ENCODE measurements at regions not wholly inside any gene's neighbourhood (a gene's known extent, or its start where the extent isn't known, plus 50 kb on each side); places are given as distances from the start of the nearest gene placed in this dataset.

GRCh38 chr11:115964091-115964490 is 459.9 kb upstream of the CADM1 start:
- H2BK120ac ChIP-seq (ENCODE audit: low read depth, low read length): no peak overlapping the region
- no peaks in the 10 kb centered on the region for H3K9me3 ChIP-seq (replicated peaks in 1 of 2; ENCODE audit: control insufficient read depth in 2 of 2, insufficient read depth in 1 of 2, low read depth in 1 of 2, low read length in 2 of 2)
- no peaks in the 10 kb centered on the region for H3K27me3 ChIP-seq (ENCODE audit: control insufficient read depth in 3 of 3, insufficient read depth in 3 of 3, low read depth in 1 of 3, low read length in 3 of 3)
- no peak overlapping the region for H2BK15ac ChIP-seq (ENCODE audit: low read length)
- H3K79me1 ChIP-seq (ENCODE audit: low read depth, low read length): no peaks in the 10 kb centered on the region
- H3K23ac ChIP-seq (ENCODE audit: low read depth, low read length, poor library complexity): no peak overlapping the region
- no peak overlapping the region for H3K4me3 ChIP-seq (ENCODE audit: low read length in 2 of 2)
- H2AFZ ChIP-seq (ENCODE audit: low read length): no peak overlapping the region
- H2AK5ac ChIP-seq (ENCODE audit: low read depth, low read length): no peak overlapping the region
- DNase-seq (ENCODE audit: low spot score): no peak
- no peak overlapping the region for H3K4me2 ChIP-seq (ENCODE audit: insufficient read depth, low read length, poor library complexity, severe bottlenecking)
- no peak overlapping the region for H3K27ac ChIP-seq (replicated peaks; ENCODE audit: low read length)
- H4K91ac ChIP-seq (ENCODE audit: low read depth, low read length, poor library complexity): no peak overlapping the region
- H3K14ac ChIP-seq (ENCODE audit: low read length): no peak overlapping the region
- no peak overlapping the region for H4K8ac ChIP-seq (ENCODE audit: low read depth, low read length)
- WGBS, 2 donors (ENCODE audit: extremely low coverage in 2 of 2, insufficient read length in 2 of 2, insufficient replicate concordance in 1 of 2): no CpG with 5 or more reads among the region's 2 CpGs
- no peak overlapping the region for H2BK12ac ChIP-seq (ENCODE audit: low read length)
- no peak overlapping the region for H2BK5ac ChIP-seq (ENCODE audit: low read length)
- no peaks in the 10 kb centered on the region for H3K36me3 ChIP-seq (replicated peaks in 1 of 2; ENCODE audit: control insufficient read depth in 2 of 2, insufficient read depth in 2 of 2, low read length in 2 of 2)
- peaks cover 2 to 11% of the 10 kb centered on the region in 2 donors for H3K4me1 ChIP-seq (ENCODE audit: control insufficient read depth in 2 of 2, insufficient read depth in 1 of 2, low read depth in 1 of 2, low read length in 2 of 2)
- no peak overlapping the region for H3K9ac ChIP-seq (ENCODE audit: low read depth, low read length, poor library complexity)
- H3K4ac ChIP-seq (ENCODE audit: low read length): no peak overlapping the region
- H3K18ac ChIP-seq (ENCODE audit: low read length): no peak overlapping the region

DNA sequence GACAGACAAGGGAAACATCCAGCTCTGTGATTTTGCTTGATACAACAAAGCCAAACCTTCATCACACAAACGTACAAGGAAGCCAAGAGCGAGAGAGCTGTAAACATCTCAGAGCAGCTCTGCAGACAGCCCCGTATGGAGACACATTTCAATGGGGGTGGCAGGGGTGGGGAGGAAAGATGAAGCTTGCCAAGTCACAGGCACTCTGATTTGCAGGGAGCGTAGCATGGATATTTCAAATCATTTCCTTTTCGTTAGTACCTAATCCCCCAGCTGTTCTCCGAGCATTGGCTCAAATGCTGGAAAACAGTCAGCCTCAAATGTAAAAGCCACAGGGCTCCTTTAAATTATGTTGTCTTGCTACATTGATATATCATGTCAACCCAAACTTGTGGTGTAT is 458.9 kb upstream of the CADM1 start:
- H3K23ac ChIP-seq (ENCODE audit: low read depth, low read length, poor library complexity): no peak overlapping the region
- H3K27ac ChIP-seq (replicated peaks; ENCODE audit: low read length): no peak overlapping the region
- no peak overlapping the region for H4K91ac ChIP-seq (ENCODE audit: low read depth, low read length, poor library complexity)
- no peak overlapping the region for H3K4me2 ChIP-seq (ENCODE audit: insufficient read depth, low read length, poor library complexity, severe bottlenecking)
- no peaks in the 10 kb centered on the region for H3K9me3 ChIP-seq (replicated peaks in 1 of 2; ENCODE audit: control insufficient read depth in 2 of 2, insufficient read depth in 1 of 2, low read depth in 1 of 2, low read length in 2 of 2)
- no peak overlapping the region for H3K18ac ChIP-seq (ENCODE audit: low read length)
- no peak overlapping the region for H2BK120ac ChIP-seq (ENCODE audit: low read depth, low read length)
- peaks cover 4 to 12% of the 10 kb centered on the region in 2 donors for H3K4me1 ChIP-seq (ENCODE audit: control insufficient read depth in 2 of 2, insufficient read depth in 1 of 2, low read depth in 1 of 2, low read length in 2 of 2)
- H3K27me3 ChIP-seq (ENCODE audit: control insufficient read depth in 3 of 3, insufficient read depth in 3 of 3, low read depth in 1 of 3, low read length in 3 of 3): no peaks in the 10 kb centered on the region
- no peak for DNase-seq (ENCODE audit: low spot score)
- no peak overlapping the region for H3K9ac ChIP-seq (ENCODE audit: low read depth, low read length, poor library complexity)
- no peak overlapping the region for H4K8ac ChIP-seq (ENCODE audit: low read depth, low read length)
- H2AFZ ChIP-seq (ENCODE audit: low read length): no peak overlapping the region
- H2BK15ac ChIP-seq (ENCODE audit: low read length): no peak overlapping the region
- H3K79me1 ChIP-seq (ENCODE audit: low read depth, low read length): no peaks in the 10 kb centered on the region
- no peak overlapping the region for H3K4me3 ChIP-seq (ENCODE audit: low read length in 2 of 2)
- no peak overlapping the region for H3K14ac ChIP-seq (ENCODE audit: low read length)
- WGBS, 2 donors (ENCODE audit: extremely low coverage in 2 of 2, insufficient read length in 2 of 2, insufficient replicate concordance in 1 of 2): no CpG with 5 or more reads among the region's 6 CpGs
- H2BK5ac ChIP-seq (ENCODE audit: low read length): no peak overlapping the region
- no peak overlapping the region for H2AK5ac ChIP-seq (ENCODE audit: low read depth, low read length)
- H3K4ac ChIP-seq (ENCODE audit: low read length): no peak overlapping the region
- H3K36me3 ChIP-seq (replicated peaks in 1 of 2; ENCODE audit: control insufficient read depth in 2 of 2, insufficient read depth in 2 of 2, low read length in 2 of 2): no peaks in the 10 kb centered on the region
- H2BK12ac ChIP-seq (ENCODE audit: low read length): no peak overlapping the region

GRCh38 chr11:115961159-115962003 is 457.2 kb upstream of the CADM1 start:
- H3K27me3 ChIP-seq (ENCODE audit: control insufficient read depth in 3 of 3, insufficient read depth in 3 of 3, low read depth in 1 of 3, low read length in 3 of 3): no peaks in the 10 kb centered on the region
- H3K23ac ChIP-seq (ENCODE audit: low read depth, low read length, poor library complexity): no peak overlapping the region
- WGBS, 2 donors (ENCODE audit: extremely low coverage in 2 of 2, insufficient read length in 2 of 2, insufficient replicate concordance in 1 of 2): no CpG with 5 or more reads among the region's 11 CpGs
- no peak overlapping the region for H2BK15ac ChIP-seq (ENCODE audit: low read length)
- peak overlapping the region; percentile 5 for H3K18ac ChIP-seq (ENCODE audit: low read length)
- no peak overlapping the region for H3K9ac ChIP-seq (ENCODE audit: low read depth, low read length, poor library complexity)
- no peak overlapping the region for H3K4me2 ChIP-seq (ENCODE audit: insufficient read depth, low read length, poor library complexity, severe bottlenecking)
- no peak for DNase-seq (ENCODE audit: low spot score)
- H3K4me1 ChIP-seq (ENCODE audit: control insufficient read depth in 2 of 2, insufficient read depth in 1 of 2, low read depth in 1 of 2, low read length in 2 of 2): peaks cover 4 to 12% of the 10 kb centered on the region in 2 donors
- no peak overlapping the region for H3K14ac ChIP-seq (ENCODE audit: low read length)
- no peak overlapping the region for H2AFZ ChIP-seq (ENCODE audit: low read length)
- H2BK12ac ChIP-seq (ENCODE audit: low read length): no peak overlapping the region
- H3K79me1 ChIP-seq (ENCODE audit: low read depth, low read length): no peaks in the 10 kb centered on the region
- H4K8ac ChIP-seq (ENCODE audit: low read depth, low read length): no peak overlapping the region
- H3K36me3 ChIP-seq (replicated peaks in 1 of 2; ENCODE audit: control insufficient read depth in 2 of 2, insufficient read depth in 2 of 2, low read length in 2 of 2): no peaks in the 10 kb centered on the region
- no peak overlapping the region for H2BK120ac ChIP-seq (ENCODE audit: low read depth, low read length)
- no peak overlapping the region for H3K4me3 ChIP-seq (ENCODE audit: low read length in 2 of 2)
- no peak overlapping the region for H2BK5ac ChIP-seq (ENCODE audit: low read length)
- no peaks in the 10 kb centered on the region for H3K9me3 ChIP-seq (replicated peaks in 1 of 2; ENCODE audit: control insufficient read depth in 2 of 2, insufficient read depth in 1 of 2, low read depth in 1 of 2, low read length in 2 of 2)
- no peak overlapping the region for H4K91ac ChIP-seq (ENCODE audit: low read depth, low read length, poor library complexity)
- no peak overlapping the region for H3K27ac ChIP-seq (replicated peaks; ENCODE audit: low read length)
- H2AK5ac ChIP-seq (ENCODE audit: low read depth, low read length): no peak overlapping the region
- no peak overlapping the region for H3K4ac ChIP-seq (ENCODE audit: low read length)

DNA sequence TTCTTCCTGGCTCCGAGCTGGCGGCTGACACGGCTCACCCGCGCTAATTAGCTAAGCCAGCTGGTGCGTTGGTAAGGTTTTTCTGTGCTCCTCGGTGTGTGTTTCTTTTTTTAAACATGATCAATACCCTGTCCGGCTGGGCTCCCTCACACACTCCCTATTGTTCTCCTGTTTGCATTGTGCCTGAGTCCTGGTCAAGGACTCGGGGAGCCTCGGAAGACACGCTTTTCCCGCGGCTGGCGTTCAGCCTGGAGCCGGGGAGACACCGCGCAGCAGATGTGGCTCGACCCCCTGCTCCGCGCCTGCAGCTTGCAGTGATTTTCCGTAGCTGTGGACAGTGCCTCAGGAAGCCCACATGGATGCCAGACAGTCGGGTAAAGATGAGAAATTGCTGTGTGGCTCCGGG is 454.9 kb upstream of the CADM1 start:
- Histone ChIP-seq H3K18ac (ENCODE audit: low read length) (peak overlapping the region; percentile 88), H3K4ac (ENCODE audit: low read length) (no peak overlapping the region), H3K4me2 (ENCODE audit: insufficient read depth, low read length, poor library complexity, severe bottlenecking) (no peak overlapping the region), H3K9ac (ENCODE audit: low read depth, low read length, poor library complexity) (no peak overlapping the region), H2BK12ac (ENCODE audit: low read length) (peak overlapping the region; percentile 11), H3K4me1 (ENCODE audit: control insufficient read depth in 2 of 2, insufficient read depth in 1 of 2, low read depth in 1 of 2, low read length in 2 of 2) (peaks cover 4 to 7% of the 10 kb centered on the region in 2 donors), H2BK5ac (ENCODE audit: low read length) (no peak overlapping the region), H2BK120ac (ENCODE audit: low read depth, low read length) (no peak overlapping the region), H4K8ac (ENCODE audit: low read depth, low read length) (no peak overlapping the region), H3K23ac (ENCODE audit: low read depth, low read length, poor library complexity) (no peak overlapping the region), H2AK5ac (ENCODE audit: low read depth, low read length) (peak overlapping the region; percentile 97), H2BK15ac (ENCODE audit: low read length) (no peak overlapping the region), H3K79me1 (ENCODE audit: low read depth, low read length) (no peaks in the 10 kb centered on the region), H3K27me3 (ENCODE audit: control insufficient read depth in 3 of 3, insufficient read depth in 3 of 3, low read depth in 1 of 3, low read length in 3 of 3) (no peaks in the 10 kb centered on the region), H3K14ac (ENCODE audit: low read length) (no peak overlapping the region), H2AFZ (ENCODE audit: low read length) (no peak overlapping the region), H4K91ac (ENCODE audit: low read depth, low read length, poor library complexity) (no peak overlapping the region), H3K27ac (replicated peaks; ENCODE audit: low read length) (no peak overlapping the region), H3K4me3 (ENCODE audit: low read length in 2 of 2) (no peak overlapping the region), H3K9me3 (replicated peaks in 1 of 2; ENCODE audit: control insufficient read depth in 2 of 2, insufficient read depth in 1 of 2, low read depth in 1 of 2, low read length in 2 of 2) (no peaks in the 10 kb centered on the region), H3K36me3 (replicated peaks in 1 of 2; ENCODE audit: control insufficient read depth in 2 of 2, insufficient read depth in 2 of 2, low read length in 2 of 2) (no peaks in the 10 kb centered on the region)
- WGBS, 2 donors (ENCODE audit: extremely low coverage in 2 of 2, insufficient read length in 2 of 2, insufficient replicate concordance in 1 of 2): no CpG with 5 or more reads among the region's 23 CpGs
- DNase-seq (ENCODE audit: low spot score): no peak

All from neuronal stem cell (in vitro differentiated cells).